Motor neuron (in vitro differentiated cells): ENCODE measurements at regions not wholly inside any gene's neighbourhood (a gene's known extent, or its start where the extent isn't known, plus 50 kb on each side); places are given as distances from the start of the nearest gene placed in this dataset.
"Not testable (repeated sequence)": the region's sequence is repeated elsewhere in the genome, so short reads cannot be mapped to it uniquely, and the experiment has no call there.

Source experiments
- ATAC-seq, 8 experiments: fragments of 200-7000 bp; cut with Tn5 transposase; replicated peaks in 6 of 8; 2 replicates each; pipeline ENCODE4 v1.8.0; 2021; ENCODE audit warnings: mild to moderate bottlenecking in 8 of 8, moderate library complexity in 8 of 8
- H3K27ac ChIP-seq, 2 donors: fragments of 250-450 bp; sonication (Bioruptor Pico); 2 replicates each; pipeline ENCODE4 v1.9.0; 2021; ENCODE audit warnings: antibody characterized with exemption in 2 of 2, mild to moderate bottlenecking in 2 of 2, moderate library complexity in 1 of 2
- H3K4me1 ChIP-seq, 2 donors: fragments of 250-450 bp; sonication (Bioruptor Pico); replicated peaks in 1 of 2; 2 replicates each; pipeline ENCODE4 v1.6.1; 2021; ENCODE audit warnings: antibody characterized with exemption in 2 of 2, mild to moderate bottlenecking in 2 of 2, moderate library complexity in 1 of 2
- H3K4me3 ChIP-seq, 5 donors: fragments of 250-450 bp; sonication (Bioruptor Pico); 2 replicates each; pipeline ENCODE4 v1.9.0; 2021; ENCODE audit warnings: antibody characterized with exemption in 5 of 5, mild to moderate bottlenecking in 5 of 5, moderate library complexity in 4 of 5
- WGBS, 10 experiments: fragments of 450-650 bp; shearing (Covaris generic); methylation state at CpG; one replicate each; pipeline ENCODE4 v1.0.0; 2022; 5-methylcytosine and 5-hydroxymethylcytosine counted together
- in situ Hi-C, 9 experiments: fragments of 400-800 bp; cut with MboI; loops; one replicate each; pipeline ENCODE4 v1.15.0; 2021; ENCODE audit warnings: low sequenced_read_pairs in 9 of 9, low pct_unique_long_range_greater_than_20kb in 2 of 9; ENCODE audit not compliant: unreplicated experiment in 9 of 9

GRCh38 chr6:74482180-74482579, 723.7 kb downstream of the COL12A1 start:
- Histone ChIP-seq H3K27ac (no peak overlapping the region), H3K4me3 (no peak overlapping the region), H3K4me1 (no peaks in the 10 kb centered on the region)
- ATAC-seq = no peak
- in situ Hi-C loops = no loop called here
- 80 to 100% (median 88%) methylated on average over 1 of the region's 1 CpG; no CpG with 5 or more reads in 6 of the 10 experiments for WGBS, 10 experiments

- in situ Hi-C loops = no loop called here
- H3K4me3 ChIP-seq = no peak overlapping the region
- no peak for ATAC-seq
- WGBS, 10 experiments = 0 to 90% (median 84%) methylated on average over 1 to 2 of the region's 2 CpGs; no CpG with 5 or more reads in 2 of the 10 experiments
- no peaks in the 10 kb centered on the region for H3K4me1 ChIP-seq
- no peak overlapping the region for H3K27ac ChIP-seq
Observed at GRCh38 chr6:74480561-74480960, 725.3 kb downstream of the COL12A1 start.

DNA sequence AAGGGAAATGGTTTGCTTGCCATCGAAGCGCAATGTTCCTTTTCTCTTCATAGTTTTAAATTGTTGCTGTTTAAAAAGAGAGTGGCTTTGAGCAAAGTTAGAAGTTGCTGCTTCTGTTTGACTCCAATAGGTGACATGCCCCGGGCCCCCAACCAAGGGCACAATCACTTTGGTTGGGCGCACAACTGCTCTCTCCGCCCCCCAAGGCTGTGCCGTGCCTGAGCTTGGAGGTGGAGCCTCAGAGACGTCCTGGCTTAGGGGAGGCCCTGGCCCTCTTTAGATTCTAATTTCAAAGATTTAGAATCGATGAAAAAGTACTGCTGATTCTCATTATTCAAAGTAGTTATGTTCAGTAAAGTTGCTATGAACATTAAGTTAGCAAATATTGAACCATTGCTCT, 725.9 kb downstream of the COL12A1 start:
- H3K4me3 ChIP-seq = no peak overlapping the region
- ATAC-seq = no peak
- no peaks in the 10 kb centered on the region for H3K4me1 ChIP-seq
- no peak overlapping the region for H3K27ac ChIP-seq
- 60 to 100% (median 83%) methylated on average over 1 to 5 of the region's 8 CpGs; no CpG with 5 or more reads in 2 of the 10 experiments for WGBS, 10 experiments
- in situ Hi-C loops = no loop called here

GRCh38 chr6:74479420-74479819, 726.4 kb downstream of the COL12A1 start:
- 50 to 100% (median 83%) methylated on average over 1 to 4 of the region's 4 CpGs; no CpG with 5 or more reads in 2 of the 10 experiments for WGBS, 10 experiments
- no peak overlapping the region for H3K4me3 ChIP-seq
- no peak for ATAC-seq
- in situ Hi-C loops = no loop called here
- no peaks in the 10 kb centered on the region for H3K4me1 ChIP-seq
- no peak overlapping the region for H3K27ac ChIP-seq

DNA sequence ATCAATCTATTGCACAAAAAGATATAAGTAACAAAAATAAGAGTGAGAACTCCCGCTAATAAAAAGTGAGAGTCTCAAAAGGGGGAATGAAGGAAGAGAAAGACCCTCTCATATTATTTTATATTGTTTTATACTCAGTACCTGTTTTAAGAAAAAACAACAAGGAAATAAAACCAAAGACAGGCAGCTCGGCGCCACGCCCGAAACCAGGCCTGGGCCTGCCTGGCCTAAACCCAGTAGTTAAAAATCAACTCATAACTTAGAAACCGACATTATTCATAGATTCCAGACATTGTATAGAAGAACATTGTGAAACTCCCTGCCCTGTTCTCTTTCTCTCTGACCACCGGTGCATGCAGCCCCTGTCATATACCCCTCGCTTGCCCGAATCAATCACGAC, 731.8 kb downstream of the COL12A1 start:
- WGBS, 10 experiments = 85 to 94% (median 92%) methylated on average over 3 to 10 of the region's 10 CpGs; no CpG with 5 or more reads in 1 of the 10 experiments
- H3K4me1 ChIP-seq, H3K4me3 ChIP-seq, in situ Hi-C loops, H3K27ac ChIP-seq, ATAC-seq: not testable (repeated sequence)

DNA sequence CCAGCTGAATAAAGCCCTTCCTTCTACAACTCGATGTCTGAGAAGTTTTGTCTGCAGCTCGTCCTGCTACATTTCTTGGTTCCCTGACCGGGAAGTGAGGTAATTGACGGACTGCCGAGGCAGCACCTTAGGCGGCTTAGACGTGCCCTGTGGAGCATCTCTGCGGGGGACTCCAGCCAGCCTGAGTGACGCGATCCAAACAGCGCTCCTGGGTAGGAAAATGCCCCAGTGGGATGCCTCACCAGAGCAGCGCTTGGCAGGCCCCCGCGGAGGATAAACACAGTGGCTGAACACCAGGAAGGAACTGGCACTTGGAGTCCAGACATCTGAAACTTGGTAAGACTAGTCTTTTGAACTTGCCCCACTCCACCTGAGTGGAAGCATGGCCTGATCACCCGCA, 737.3 kb downstream of the COL12A1 start:
- H3K4me3 ChIP-seq, H3K27ac ChIP-seq, in situ Hi-C loops, ATAC-seq, H3K4me1 ChIP-seq: not testable (repeated sequence)
- 86 to 100% (median 95%) methylated on average over 1 to 5 of the region's 15 CpGs; no CpG with 5 or more reads in 3 of the 10 experiments for whole genome bisulfite sequencing, 10 experiments

- Histone ChIP-seq H3K4me1 (peaks cover 0 to 5% of the 10 kb centered on the region in 2 donors), H3K4me3 (no peak overlapping the region), H3K27ac (no peak overlapping the region)
- WGBS, 10 experiments = 57 to 100% (median 93%) methylated on average over 1 to 2 of the region's 2 CpGs; no CpG with 5 or more reads in 3 of the 10 experiments
- ATAC-seq = no peak
- in situ Hi-C loops = no loop called here
Observed at GRCh38 chr6:74467533-74468215, 738.2 kb downstream of the COL12A1 start.

GRCh38 chr6:74466572-74466971, 739.3 kb downstream of the COL12A1 start:
- H3K27ac ChIP-seq = no peak overlapping the region
- no peak for ATAC-seq
- H3K4me3 ChIP-seq = no peak overlapping the region
- 0 to 100% (median 48%) methylated on average over 1 to 2 of the region's 2 CpGs; no CpG with 5 or more reads in 4 of the 10 experiments for WGBS, 10 experiments
- H3K4me1 ChIP-seq = peaks cover 0 to 5% of the 10 kb centered on the region in 2 donors
- in situ Hi-C loops = no loop called here

DNA sequence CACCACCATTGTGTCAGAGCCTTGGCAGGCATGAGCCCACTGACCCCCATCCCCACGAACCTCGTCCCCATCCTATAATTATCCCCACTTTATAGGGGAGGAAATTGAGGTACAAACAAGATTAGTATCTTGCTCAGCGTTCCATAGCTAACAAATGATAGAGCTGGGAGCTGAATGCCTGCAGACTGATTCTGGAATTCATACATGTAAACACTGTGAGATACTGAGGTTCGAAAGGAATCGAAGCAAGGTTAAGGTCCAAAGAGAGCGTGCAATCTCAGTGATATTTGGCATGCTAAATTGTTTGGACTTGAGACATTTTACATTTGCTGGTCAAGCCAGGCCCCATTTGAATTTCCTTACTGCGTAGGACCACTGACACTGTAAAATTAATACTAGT, 746.6 kb downstream of the COL12A1 start:
- WGBS, 10 experiments = 62 to 100% (median 90%) methylated on average over 1 to 5 of the region's 7 CpGs; no CpG with 5 or more reads in 1 of the 10 experiments
- H3K4me3 ChIP-seq = no peak overlapping the region
- in situ Hi-C loops = no loop called here
- no peaks in the 10 kb centered on the region for H3K4me1 ChIP-seq
- no peak overlapping the region for H3K27ac ChIP-seq
- ATAC-seq = no peak

DNA sequence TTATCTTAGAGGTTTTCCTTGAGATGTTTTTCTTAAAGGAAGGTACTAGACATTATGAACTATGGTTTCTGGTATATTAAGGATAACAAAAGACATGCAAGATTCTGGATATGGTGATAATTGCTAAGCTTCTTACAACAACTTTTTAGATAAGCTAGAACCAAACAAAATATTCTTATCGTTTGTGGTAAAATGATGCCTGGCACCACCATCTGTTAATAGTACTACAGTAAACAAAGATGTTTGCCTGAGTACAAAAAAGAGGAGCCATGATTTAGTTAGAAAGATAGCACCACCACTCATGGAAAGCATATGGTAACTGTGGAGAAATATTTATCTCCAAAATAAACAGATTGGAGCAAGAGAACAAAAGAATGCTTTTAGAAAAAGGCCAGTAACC, 747.3 kb downstream of the COL12A1 start:
- no peak overlapping the region for H3K4me3 ChIP-seq
- no peaks in the 10 kb centered on the region for H3K4me1 ChIP-seq
- in situ Hi-C loops = no loop called here
- H3K27ac ChIP-seq = no peak overlapping the region
- WGBS, 10 experiments = 11 to 100% (median 81%) methylated on average over 1 of the region's 1 CpG; no CpG with 5 or more reads in 4 of the 10 experiments
- ATAC-seq = no peak

DNA sequence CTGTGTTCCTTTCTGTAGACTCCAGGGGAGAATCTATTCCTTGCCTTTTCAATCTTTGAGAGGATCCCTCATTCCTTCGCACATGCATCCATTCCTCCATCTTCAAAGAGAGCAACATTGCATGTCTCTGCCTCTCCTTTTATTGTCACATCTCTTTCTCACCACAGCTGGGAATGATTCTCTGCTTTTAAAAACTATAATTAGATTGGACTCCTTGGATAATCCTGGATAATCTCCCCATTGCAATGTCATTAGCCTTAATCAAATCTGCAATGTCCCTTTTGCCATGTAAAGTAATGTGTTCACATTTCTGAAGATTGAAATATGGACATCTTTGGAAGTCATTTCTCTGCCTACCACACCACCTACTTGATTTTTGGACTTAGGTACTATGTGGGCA, 750.1 kb downstream of the COL12A1 start:
- H3K4me3 ChIP-seq = no peak overlapping the region
- in situ Hi-C loops = no loop called here
- no peak for ATAC-seq

GRCh38 chr6:74451953-74452352, 753.9 kb downstream of the COL12A1 start:
- no peaks in the 10 kb centered on the region for H3K4me1 ChIP-seq
- no peak for ATAC-seq
- 42 to 92% (median 50%) methylated on average over 1 to 5 of the region's 5 CpGs; no CpG with 5 or more reads in 5 of the 10 experiments for WGBS, 10 experiments
- H3K4me3 ChIP-seq = no peak overlapping the region
- no peak overlapping the region for H3K27ac ChIP-seq
- in situ Hi-C loops = no loop called here

More for the DNA sequence above, 750.1 kb downstream of the COL12A1 start:
- H3K4me1 ChIP-seq = no peaks in the 10 kb centered on the region
- no peak overlapping the region for H3K27ac ChIP-seq
- 83 to 100% (median 100%) methylated on average over 1 of the region's 1 CpG; no CpG with 5 or more reads in 4 of the 10 experiments for WGBS, 10 experiments

DNA sequence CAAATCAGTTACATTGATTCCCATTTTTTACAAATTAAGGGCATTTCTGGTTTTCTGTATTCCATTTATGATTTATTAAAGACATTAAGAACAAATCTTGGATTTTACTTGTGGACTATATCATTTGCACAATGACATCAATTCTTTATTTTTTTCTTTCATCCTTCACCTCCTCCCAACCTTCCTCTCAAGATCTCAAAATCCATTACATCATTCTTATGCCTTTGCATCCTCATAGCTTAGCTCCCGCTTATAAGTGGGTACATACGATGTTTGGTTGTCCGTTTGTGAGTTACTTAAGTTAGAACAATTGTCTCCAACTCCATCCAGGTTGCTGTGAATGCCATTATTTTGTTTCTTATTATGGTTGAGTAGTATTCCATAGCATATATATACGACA, 752.8 kb downstream of the CD109 start:
- ATAC-seq = no peak
- Histone ChIP-seq H3K4me1 (no peaks in the 10 kb centered on the region), H3K4me3 (no peak overlapping the region), H3K27ac (no peak overlapping the region)
- in situ Hi-C loops = no loop called here
- 70 to 100% (median 89%) methylated on average over 3 to 4 of the region's 4 CpGs for WGBS, 10 experiments

GRCh38 chr6:74447013-74447412, 751.0 kb downstream of the CD109 start:
- WGBS, 10 experiments = 20 to 95% (median 76%) methylated on average over 2 to 5 of the region's 5 CpGs; no CpG with 5 or more reads in 1 of the 10 experiments
- Histone ChIP-seq H3K27ac (no peak overlapping the region), H3K4me1 (no peaks in the 10 kb centered on the region), H3K4me3 (no peak overlapping the region)
- in situ Hi-C loops = no loop called here
- ATAC-seq = no peak
